Heart left ventricle (tissue), 13 donors: ENCODE measurements at regions not wholly inside any gene's neighbourhood (a gene's known extent, or its start where the extent isn't known, plus 50 kb on each side); places are given as distances from the start of the nearest gene placed in this dataset.

Experiments
- CTCF ChIP-seq, 12 donors: fragments of 200-600 bp; sonication (generic) in 4 of 12; IDR thresholded peaks; one replicate each; pipeline versions ENCODE4 v1.5.0 to v1.8.0; 2018 to 2022; ENCODE audit warnings: antibody characterized with exemption in 12 of 12, mild to moderate bottlenecking in 5 of 12
- POLR2A ChIP-seq, 2 donors: fragments of 450-650 bp; IDR thresholded peaks; one replicate each; pipeline ENCODE4 v1.6.1; 2017; ENCODE audit warnings: antibody characterized with exemption in 2 of 2, mild to moderate bottlenecking in 2 of 2, moderate library complexity in 2 of 2
- donor health status: ischemic (EF 13 %, LVEDD 7.1; RV severe dilation, severe dysfunction).
- donor health status: DM: no; HTN: yes; CAD: no.
- donor health status: DM: no; HTN: no; CAD: no.
- donor health status: ischemic (EF 25% LVEDD 6.9; RV normal size, moderate dysfunction).
- donor health status: ischemic (EF 25% LVEDD 5.7; RV mildly dilated, moderate dysfunction).
- donor health status: ischemic (EF 35%, LVEDD 5.7; RV mildly dilated, moderate dysfunction).
- donor health status: nonischemic (EF 11% LVEDD 7.7; RV severe dilation, severe dysfunction).
- donor health status: DM: yes; HTN: yes; CAD: no.
- donor health status: PGD.
- donor health status: ischemic (EF 29% LVEDD 5.4; RV normal size, mild dysfunction).
- donor health status: nonischemic (EF 23%, LVEDD 6.1; RV moderate dilation, normal function).

- TF ChIP-seq CTCF (IDR thresholded peaks at IDR 0.05) (no peak), POLR2A (IDR thresholded peaks at IDR 0.05) (no peak)
Observed at GRCh38 chr6:167546611-167547327, 221.9 kb downstream of the TTLL2 start.
